GM12891 (cell line): ENCODE measurements at regions not wholly inside any gene's neighbourhood (a gene's known extent, or its start where the extent isn't known, plus 50 kb on each side); places are given as distances from the start of the nearest gene placed in this dataset.
"Not testable (repeated sequence)": the region's sequence is repeated elsewhere in the genome, so short reads cannot be mapped to it uniquely, and the experiment has no call there.

ENCODE experiments used
- DNase-seq: peaks from one replicate; pipeline ENCODE4 v3.0.0; 2011; ENCODE audit warnings: low spot score; ENCODE audit not compliant: insufficient read length
- FAIRE-seq: peaks from 2 replicates; lab custom pipeline; 2011; peaks lifted over from hg19 to GRCh38; lab: Jason Lieb, UNC
- PAX5 ChIP-seq: IDR thresholded peaks from 2 replicates; pipeline ENCODE4 v1.6.1; 2011; ENCODE audit warnings: low read length, moderate library complexity, mild to moderate bottlenecking; ENCODE audit not compliant: insufficient read depth, severe bottlenecking
- POLR2A ChIP-seq: IDR thresholded peaks from 2 replicates; pipeline ENCODE4 v1.6.1; 2011; ENCODE audit warnings: low read depth, low read length, control low read depth
- POLR2AphosphoS5 ChIP-seq: IDR thresholded peaks from 2 replicates; pipeline ENCODE4 v1.6.1; 2011; ENCODE audit warnings: low read depth, low read length, control low read depth
- POU2F2 ChIP-seq: IDR thresholded peaks from 2 replicates; pipeline ENCODE4 v1.6.1; 2011; ENCODE audit warnings: low read depth, mild to moderate bottlenecking, control low read depth, low read length, moderate library complexity
- SPI1 ChIP-seq: IDR thresholded peaks from 2 replicates; pipeline ENCODE4 v1.6.1; 2011; ENCODE audit warnings: low read depth, low read length, control low read depth
- TAF1 ChIP-seq: IDR thresholded peaks from 2 replicates; pipeline ENCODE4 v1.6.1; 2011; ENCODE audit warnings: low read depth, low read length, control low read depth

DNA sequence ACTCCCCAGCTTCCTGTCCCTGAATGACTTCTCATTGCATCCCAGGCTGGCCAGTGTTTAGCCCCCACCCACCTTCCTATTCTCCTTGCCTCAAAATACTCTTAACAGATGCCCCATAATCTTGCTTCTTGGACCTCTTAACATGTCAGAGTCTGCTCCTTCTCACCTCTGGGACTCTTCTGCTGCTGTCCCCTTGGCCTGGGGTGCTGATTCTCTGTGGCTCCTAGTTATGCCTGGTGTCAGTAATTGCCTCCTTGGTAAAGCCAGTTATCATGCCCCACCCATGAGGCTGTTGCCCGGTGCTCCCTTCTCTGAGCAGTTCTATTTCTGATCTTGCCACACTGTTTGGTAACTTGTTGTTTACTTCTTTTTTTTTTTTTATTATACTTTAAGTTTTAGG is 256.8 kb downstream of the STIM2 start:
- no peak for DNase-seq
- no peak for FAIRE-seq
- no peak for TF ChIP-seq PAX5
- no peak for TF ChIP-seq POU2F2
- no peak for TF ChIP-seq POLR2A
- no peak for TF ChIP-seq SPI1
- TF ChIP-seq TAF1, result no peak
- TF ChIP-seq POLR2AphosphoS5, result no peak

DNA sequence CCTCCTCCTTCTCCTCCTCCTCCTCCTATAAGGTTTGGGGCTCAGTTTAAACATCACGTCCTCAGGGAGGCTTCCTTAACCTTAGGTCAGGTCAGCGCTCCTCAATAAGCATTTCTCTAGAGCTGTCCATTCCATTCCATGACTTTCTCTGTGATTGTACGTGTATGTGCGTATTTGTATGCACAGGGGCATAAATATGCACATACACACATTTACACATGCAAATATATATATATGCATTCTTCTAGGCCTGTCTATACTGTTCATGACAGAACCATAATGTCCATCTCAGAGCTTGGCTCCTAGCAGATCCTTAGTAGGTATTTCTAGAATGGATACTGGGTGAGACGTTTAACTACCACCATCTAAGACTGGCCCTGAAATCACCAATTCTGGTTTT is 258.6 kb downstream of the STIM2 start:
- no peak for DNase-seq
- no peak for FAIRE-seq
- TF ChIP-seq POLR2A (no peak), PAX5 (no peak), POU2F2 (no peak), SPI1 (no peak), POLR2AphosphoS5 (no peak), TAF1 (no peak)

DNA sequence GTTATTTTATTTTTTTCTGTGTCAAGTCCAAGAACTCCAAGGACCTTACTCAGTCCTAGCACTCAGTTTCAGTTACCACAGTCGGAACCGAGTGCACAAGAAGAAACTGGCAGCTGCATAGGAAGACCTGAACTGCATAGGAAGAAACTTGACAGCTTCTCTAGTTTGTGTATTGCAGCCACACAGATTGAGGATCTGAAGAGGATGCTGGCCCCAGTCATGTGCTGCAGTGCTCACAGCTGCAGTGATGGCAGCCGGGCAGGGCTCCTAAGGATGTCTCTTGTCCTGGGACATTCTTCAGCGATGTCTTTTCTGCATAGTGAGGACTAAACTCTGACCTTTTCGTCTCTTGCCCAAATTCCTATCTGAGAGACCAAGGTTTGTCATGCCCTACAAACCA is 261.2 kb downstream of the STIM2 start:
- FAIRE-seq, result no peak
- TF ChIP-seq POU2F2, result no peak
- no peak for TF ChIP-seq PAX5
- no peak for TF ChIP-seq TAF1
- TF ChIP-seq POLR2A, result no peak
- TF ChIP-seq POLR2AphosphoS5, result no peak
- TF ChIP-seq SPI1, result no peak

DNA sequence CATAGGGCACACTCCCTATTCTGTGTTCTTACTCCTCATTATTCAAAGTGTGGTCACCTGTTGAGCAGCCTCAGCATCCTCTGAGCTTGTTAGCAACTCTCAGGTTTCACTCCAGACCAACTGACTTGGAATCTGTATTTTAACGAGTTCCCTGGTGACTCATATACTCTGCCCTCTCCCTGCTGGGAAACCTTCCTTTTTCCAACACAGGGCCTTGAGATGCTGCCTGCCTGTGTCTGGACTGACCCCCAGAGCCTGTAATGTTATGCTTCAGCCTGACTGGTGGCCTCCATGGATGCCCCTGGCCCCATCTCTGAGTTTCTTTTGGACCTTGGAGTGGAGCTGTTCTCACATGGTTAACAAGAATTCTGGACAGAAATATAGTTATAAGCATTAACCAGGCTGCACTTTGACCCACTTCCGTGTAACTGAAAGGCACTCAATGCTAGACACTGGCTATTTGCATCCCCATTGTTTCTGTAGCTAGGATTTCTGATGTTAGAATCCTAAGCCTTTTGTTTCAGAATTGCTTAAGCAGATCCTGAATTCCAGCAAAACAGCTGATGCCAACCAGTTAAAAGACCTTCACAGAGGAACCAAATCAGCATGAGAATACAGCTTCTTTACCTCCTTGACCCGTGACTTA is 262.6 kb downstream of the STIM2 start:
- DNase-seq (no peak), FAIRE-seq (no peak)
- no peak for TF ChIP-seq TAF1

More for the DNA sequence above, 261.2 kb downstream of the STIM2 start:
- DNase-seq, result no peak

DNA sequence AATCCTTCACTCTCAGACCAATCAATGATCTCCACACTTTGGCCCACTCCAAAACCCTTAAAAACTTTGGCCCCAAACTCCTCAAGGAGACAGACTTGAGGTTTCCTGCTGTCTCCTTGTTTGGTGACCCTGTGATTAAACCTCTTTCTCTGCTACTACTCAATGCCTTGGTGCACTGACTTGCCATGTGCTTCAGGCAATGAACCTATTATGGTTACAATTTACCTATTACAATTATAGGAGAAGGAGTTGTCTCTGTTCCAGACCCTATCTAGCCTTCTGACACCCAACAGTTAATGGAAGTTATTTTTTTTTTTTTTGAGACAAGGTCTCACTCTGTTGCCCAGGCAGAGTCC is 263.1 kb downstream of the STIM2 start:
- TF ChIP-seq POLR2AphosphoS5, result no peak
- no peak for TF ChIP-seq PAX5
- TF ChIP-seq TAF1, result no peak
- no peak for TF ChIP-seq POLR2A
- no peak for TF ChIP-seq POU2F2
- no peak for TF ChIP-seq SPI1
- FAIRE-seq, result no peak
- DNase-seq, result no peak

DNA sequence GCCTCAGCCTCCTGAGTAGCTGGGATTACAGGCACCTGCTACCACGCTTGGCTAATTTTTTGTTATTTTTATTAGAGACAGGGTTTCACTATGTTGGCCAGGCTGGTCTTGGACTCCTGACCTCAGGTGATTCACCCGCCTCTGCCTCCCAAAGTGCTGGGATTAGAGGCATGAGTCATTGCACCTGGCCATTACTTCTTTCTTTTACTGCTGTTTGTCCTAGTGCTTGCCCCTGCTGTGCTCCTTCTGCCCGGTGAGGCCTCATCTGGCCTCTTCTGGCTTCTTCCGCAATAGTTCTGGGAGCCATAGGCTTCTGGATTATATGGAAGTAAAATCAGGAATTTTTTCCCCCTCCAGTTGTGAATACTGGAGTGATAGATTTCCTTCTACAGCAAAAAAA is 266.3 kb downstream of the STIM2 start:
- not testable (repeated sequence) for DNase-seq, FAIRE-seq

DNA sequence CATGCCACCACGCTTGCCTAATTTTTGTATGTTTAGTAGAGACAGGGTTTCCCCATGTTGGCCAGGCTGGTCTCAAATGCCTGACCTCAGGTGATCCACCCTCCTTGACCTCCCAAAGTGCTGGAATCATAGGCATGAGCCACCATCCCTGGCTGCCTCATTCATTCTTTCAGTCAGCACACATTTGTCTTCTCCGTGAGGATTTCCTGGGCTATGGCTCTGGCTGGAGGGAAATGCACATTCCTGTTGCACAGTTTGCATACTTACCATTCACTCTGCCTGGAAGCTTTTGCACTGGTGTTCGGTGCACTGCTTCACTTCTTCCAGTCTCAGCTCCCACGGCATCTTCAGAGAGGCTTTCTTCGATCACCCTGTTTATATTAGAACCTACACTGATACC is 267.8 kb downstream of the STIM2 start:
- no peak for TF ChIP-seq POLR2A
- no peak for TF ChIP-seq TAF1
- no peak for TF ChIP-seq POLR2AphosphoS5
- TF ChIP-seq POU2F2, result no peak
- no peak for TF ChIP-seq PAX5
- DNase-seq (no peak), FAIRE-seq (no peak)

DNA sequence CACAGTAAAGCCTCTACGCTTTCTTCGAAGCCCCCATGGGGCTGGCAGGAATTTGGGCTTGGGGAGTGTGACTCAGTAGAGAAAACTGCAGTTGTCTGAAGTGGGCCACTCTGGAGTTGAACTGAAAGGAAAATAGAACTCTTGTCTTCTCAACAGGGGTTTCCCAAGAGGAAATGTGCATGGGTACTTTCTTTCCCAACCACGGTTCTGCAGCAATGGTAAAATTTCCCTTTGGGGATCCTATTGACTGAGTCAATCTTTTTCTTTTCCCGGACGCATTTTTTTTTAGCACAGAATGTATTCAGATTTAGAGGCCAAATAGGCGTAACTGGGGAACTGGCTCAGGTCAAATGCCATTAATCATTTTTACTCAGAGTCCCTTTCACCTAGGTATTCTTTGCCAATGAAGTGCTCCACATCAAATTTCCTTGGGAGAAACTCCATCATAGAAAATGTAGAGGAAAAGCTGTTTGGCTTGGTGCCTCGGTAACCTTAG is 269.3 kb downstream of the STIM2 start:
- DNase-seq (no peak), FAIRE-seq (no peak)
- TF ChIP-seq PAX5 (no peak), POU2F2 (no peak), SPI1 (no peak), POLR2AphosphoS5 (no peak), POLR2A (no peak), TAF1 (no peak)

DNA sequence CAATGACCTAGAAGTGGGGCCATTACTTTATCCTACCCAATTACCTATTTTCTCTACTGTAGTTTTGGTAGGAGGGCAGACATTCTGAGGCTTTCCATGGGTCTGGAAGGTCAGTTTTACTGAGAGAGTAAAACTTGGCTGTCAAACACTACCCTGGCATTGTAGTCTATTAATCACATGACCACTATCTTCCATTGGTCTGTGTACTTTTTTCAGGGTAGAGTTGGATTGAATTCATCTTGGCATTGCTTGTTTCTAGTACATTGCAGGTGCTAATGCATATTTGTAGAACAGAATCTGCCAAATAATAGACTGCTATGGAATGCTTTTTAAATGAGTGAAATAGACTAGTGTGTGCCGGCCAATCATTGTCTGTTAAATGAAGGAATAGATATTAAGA is 271.9 kb downstream of the STIM2 start:
- DNase-seq, result no peak
- TF ChIP-seq PAX5 (no peak), SPI1 (no peak), TAF1 (no peak), POLR2AphosphoS5 (no peak), POLR2A (no peak), POU2F2 (no peak)
- no peak for FAIRE-seq

DNA sequence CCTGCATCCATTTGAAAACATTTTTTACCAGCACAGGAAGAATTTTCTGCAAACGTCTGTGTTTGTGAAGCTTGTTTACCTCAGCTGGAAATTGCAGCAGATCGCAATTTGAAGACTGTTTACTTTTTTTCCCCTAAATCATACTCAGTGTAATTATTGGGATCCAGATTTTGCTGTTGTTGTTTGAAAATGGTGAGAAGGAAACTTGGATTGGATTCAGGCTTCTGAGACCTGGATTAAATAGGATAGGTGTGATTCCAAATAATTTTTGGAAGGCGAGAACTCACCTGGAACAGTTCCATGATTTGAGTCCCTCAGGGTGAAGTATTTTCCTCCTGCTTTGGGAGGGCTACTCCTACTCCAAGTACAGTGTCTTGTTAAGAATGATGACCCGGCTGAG is 279.8 kb downstream of the STIM2 start:
- TF ChIP-seq SPI1, result no peak
- no peak for TF ChIP-seq POU2F2
- no peak for TF ChIP-seq POLR2AphosphoS5
- no peak for TF ChIP-seq POLR2A
- no peak for TF ChIP-seq TAF1
- no peak for TF ChIP-seq PAX5
- DNase-seq, result no peak
- FAIRE-seq, result no peak

DNA sequence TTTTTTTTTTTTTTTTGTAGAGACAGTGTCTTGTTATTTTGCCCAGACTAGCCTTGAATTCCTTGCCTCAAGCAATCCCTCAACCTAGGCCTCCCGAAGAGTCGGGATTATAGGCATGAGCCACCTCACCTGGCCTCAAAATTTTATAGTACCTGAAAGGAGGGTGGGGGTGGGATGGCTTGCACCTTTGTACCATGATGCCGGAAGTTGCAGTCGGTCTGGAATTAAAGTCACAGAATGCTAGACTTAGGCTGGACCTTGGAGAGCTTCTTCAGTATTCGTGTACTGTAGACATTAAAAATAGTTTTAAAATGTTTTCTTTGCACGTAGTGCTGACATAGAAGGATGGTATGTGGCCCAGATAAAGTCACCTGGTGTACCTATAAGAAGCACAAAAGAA is 280.9 kb downstream of the STIM2 start:
- DNase-seq, result no peak
- FAIRE-seq, result no peak
- TF ChIP-seq TAF1, result no peak
- no peak for TF ChIP-seq SPI1
- TF ChIP-seq PAX5, result no peak
- no peak for TF ChIP-seq POLR2A
- no peak for TF ChIP-seq POU2F2
- no peak for TF ChIP-seq POLR2AphosphoS5
